Lower leg skin (tissue), 3 donors: ENCODE measurements at regions not wholly inside any gene's neighbourhood (a gene's known extent, or its start where the extent isn't known, plus 50 kb on each side); places are given as distances from the start of the nearest gene placed in this dataset.

ENCODE experiments used
- POLR2A ChIP-seq, 2 donors: fragments of 450-650 bp; IDR thresholded peaks; one replicate each; pipeline ENCODE4 v1.6.1; 2016 to 2017; ENCODE audit warnings: antibody characterized with exemption in 2 of 2, mild to moderate bottlenecking in 1 of 2, moderate library complexity in 1 of 2
- TF ChIP-seq, protein P1 (sequence below), 3 donors: fragments of 450-650 bp; IDR thresholded peaks; one replicate each; pipeline ENCODE4 v1.5.1; 2016; ENCODE audit warnings: antibody characterized with exemption in 3 of 3, mild to moderate bottlenecking in 3 of 3, moderate library complexity in 2 of 3

DNA sequence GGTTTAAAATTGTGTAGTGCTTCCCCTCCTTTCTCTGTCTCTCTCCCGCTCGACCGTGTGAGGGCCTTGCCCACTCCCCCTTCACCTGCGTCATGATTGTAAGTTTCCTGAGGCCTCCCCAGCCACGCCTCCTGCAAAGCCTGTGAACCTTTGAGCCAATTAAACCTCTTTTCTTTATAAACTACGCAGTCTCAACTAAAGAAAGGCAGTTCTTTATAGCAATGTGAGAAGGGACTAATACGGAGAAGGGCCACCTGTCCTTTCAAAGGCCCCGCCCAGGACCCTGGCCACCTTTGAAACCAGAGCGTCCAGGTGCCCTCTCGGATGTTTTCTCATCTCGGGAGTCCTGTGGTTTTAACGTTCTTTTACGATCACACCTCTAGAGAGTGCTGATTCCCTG, 741.5 kb downstream of the BRD1 start:
- no peak for TF ChIP-seq POLR2A (IDR thresholded peaks at IDR 0.05)
- TF ChIP-seq, protein P1, sequence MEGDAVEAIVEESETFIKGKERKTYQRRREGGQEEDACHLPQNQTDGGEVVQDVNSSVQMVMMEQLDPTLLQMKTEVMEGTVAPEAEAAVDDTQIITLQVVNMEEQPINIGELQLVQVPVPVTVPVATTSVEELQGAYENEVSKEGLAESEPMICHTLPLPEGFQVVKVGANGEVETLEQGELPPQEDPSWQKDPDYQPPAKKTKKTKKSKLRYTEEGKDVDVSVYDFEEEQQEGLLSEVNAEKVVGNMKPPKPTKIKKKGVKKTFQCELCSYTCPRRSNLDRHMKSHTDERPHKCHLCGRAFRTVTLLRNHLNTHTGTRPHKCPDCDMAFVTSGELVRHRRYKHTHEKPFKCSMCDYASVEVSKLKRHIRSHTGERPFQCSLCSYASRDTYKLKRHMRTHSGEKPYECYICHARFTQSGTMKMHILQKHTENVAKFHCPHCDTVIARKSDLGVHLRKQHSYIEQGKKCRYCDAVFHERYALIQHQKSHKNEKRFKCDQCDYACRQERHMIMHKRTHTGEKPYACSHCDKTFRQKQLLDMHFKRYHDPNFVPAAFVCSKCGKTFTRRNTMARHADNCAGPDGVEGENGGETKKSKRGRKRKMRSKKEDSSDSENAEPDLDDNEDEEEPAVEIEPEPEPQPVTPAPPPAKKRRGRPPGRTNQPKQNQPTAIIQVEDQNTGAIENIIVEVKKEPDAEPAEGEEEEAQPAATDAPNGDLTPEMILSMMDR (IDR thresholded peaks at IDR 0.05): no peak
